ENCODE measurements at regions not wholly inside any gene's neighbourhood (a gene's known extent, or its start where the extent isn't known, plus 50 kb on each side); places are given as distances from the start of the nearest gene placed in this dataset.

DNA sequence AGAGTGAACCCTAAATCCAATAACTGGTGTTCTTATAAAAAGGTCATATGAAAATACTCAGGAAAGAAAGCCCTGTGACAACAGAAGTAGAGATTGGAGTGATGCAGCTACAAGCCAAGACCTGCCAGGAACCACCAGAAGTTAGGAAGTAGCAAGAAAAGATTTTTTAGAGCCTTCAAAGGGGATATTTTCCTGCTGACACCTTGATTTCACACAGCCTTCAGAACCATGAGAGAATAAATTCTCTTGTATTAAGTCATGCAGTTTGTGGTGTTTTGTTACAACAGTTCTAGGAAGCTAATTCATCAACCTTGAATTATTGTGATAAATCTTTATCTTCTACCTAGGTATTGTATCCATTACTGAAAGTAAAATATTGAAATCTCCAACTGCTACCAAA is 81.0 kb downstream of the HYCC1 start:
- TF ChIP-seq, protein P1, sequence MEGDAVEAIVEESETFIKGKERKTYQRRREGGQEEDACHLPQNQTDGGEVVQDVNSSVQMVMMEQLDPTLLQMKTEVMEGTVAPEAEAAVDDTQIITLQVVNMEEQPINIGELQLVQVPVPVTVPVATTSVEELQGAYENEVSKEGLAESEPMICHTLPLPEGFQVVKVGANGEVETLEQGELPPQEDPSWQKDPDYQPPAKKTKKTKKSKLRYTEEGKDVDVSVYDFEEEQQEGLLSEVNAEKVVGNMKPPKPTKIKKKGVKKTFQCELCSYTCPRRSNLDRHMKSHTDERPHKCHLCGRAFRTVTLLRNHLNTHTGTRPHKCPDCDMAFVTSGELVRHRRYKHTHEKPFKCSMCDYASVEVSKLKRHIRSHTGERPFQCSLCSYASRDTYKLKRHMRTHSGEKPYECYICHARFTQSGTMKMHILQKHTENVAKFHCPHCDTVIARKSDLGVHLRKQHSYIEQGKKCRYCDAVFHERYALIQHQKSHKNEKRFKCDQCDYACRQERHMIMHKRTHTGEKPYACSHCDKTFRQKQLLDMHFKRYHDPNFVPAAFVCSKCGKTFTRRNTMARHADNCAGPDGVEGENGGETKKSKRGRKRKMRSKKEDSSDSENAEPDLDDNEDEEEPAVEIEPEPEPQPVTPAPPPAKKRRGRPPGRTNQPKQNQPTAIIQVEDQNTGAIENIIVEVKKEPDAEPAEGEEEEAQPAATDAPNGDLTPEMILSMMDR (IDR thresholded peaks at IDR 0.05) = no peak
- no peak for TF ChIP-seq EZH2phosphoT487 (IDR thresholded peaks at IDR 0.05)
